A549 (cell line): ENCODE measurements at regions not wholly inside any gene's neighbourhood (a gene's known extent, or its start where the extent isn't known, plus 50 kb on each side); places are given as distances from the start of the nearest gene placed in this dataset.
"Not testable (repeated sequence)": the region's sequence is repeated elsewhere in the genome, so short reads cannot be mapped to it uniquely, and the experiment has no call there.

Experiments used
- CHD2 ChIP-seq: fragments of 150-350 bp; IDR thresholded peaks from 2 replicates; pipeline ENCODE4 v1.6.1; 2014; ENCODE audit warnings: low read length; ENCODE audit not compliant: partially characterized antibody
- GATA3 ChIP-seq: IDR thresholded peaks from 2 replicates; pipeline ENCODE4 v1.6.1; 2012; ENCODE audit warnings: borderline replicate concordance
- JUN ChIP-seq, 2 experiments: fragments of >200 bp; sonication (Bioruptor Twin); formaldehyde crosslinking; IDR thresholded peaks; 2 replicates in 1 of 2; 3 replicates in 1 of 2; pipeline ENCODE4 v1.6.1; 2016 to 2017
- POLR2A ChIP-seq: IDR thresholded peaks from 2 replicates; pipeline ENCODE4 v1.6.1; 2012; ENCODE audit warnings: mild to moderate bottlenecking, low read length
- TF ChIP-seq, protein P1 (sequence below): IDR thresholded peaks from 2 replicates; pipeline ENCODE4 v1.6.1; 2012
- TF ChIP-seq, protein P2 (sequence below): fragments of >200 bp; sonication (Bioruptor Twin); formaldehyde crosslinking; IDR thresholded peaks from 3 replicates; pipeline ENCODE4 v1.5.1; 2016

DNA sequence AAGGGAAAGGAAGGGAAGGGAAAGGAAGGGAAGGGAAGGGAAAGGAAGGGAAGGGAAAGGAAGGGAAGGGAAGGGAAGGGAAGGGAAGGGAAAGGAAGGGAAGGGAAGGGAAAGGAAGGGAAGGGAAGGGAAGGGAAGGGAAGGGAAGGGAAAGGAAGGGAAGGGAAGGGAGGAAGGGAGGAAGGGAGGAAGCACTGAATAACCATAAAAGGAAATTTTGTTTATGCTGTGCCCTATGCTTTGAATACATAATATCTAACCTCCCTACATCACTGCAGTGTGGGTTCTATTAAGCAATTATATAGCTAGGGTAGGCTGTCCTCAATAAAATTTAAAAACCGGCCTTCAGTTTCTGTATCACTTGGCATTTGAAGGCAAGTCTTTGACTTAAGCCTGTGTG lies 346.6 kb downstream of the SLC7A11 start:
- TF ChIP-seq, protein P1, sequence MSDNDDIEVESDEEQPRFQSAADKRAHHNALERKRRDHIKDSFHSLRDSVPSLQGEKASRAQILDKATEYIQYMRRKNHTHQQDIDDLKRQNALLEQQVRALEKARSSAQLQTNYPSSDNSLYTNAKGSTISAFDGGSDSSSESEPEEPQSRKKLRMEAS = not testable (repeated sequence)
- not testable (repeated sequence) for TF ChIP-seq POLR2A; JUN (IDR thresholded peaks at IDR 0.05); GATA3; CHD2
- TF ChIP-seq, protein P2, sequence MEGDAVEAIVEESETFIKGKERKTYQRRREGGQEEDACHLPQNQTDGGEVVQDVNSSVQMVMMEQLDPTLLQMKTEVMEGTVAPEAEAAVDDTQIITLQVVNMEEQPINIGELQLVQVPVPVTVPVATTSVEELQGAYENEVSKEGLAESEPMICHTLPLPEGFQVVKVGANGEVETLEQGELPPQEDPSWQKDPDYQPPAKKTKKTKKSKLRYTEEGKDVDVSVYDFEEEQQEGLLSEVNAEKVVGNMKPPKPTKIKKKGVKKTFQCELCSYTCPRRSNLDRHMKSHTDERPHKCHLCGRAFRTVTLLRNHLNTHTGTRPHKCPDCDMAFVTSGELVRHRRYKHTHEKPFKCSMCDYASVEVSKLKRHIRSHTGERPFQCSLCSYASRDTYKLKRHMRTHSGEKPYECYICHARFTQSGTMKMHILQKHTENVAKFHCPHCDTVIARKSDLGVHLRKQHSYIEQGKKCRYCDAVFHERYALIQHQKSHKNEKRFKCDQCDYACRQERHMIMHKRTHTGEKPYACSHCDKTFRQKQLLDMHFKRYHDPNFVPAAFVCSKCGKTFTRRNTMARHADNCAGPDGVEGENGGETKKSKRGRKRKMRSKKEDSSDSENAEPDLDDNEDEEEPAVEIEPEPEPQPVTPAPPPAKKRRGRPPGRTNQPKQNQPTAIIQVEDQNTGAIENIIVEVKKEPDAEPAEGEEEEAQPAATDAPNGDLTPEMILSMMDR = not testable (repeated sequence)
